Colonic mucosa (tissue), 4 donors: ENCODE measurements at regions not wholly inside any gene's neighbourhood (a gene's known extent, or its start where the extent isn't known, plus 50 kb on each side); places are given as distances from the start of the nearest gene placed in this dataset.
"Not testable (repeated sequence)": the region's sequence is repeated elsewhere in the genome, so short reads cannot be mapped to it uniquely, and the experiment has no call there.

ENCODE experiments used
- DNase-seq: peaks from one replicate; pipeline ENCODE4 v3.0.0-alpha.2; 2020
- H3K27ac ChIP-seq: fragments of 200-600 bp; one replicate; pipeline ENCODE4 v1.8.0; 2021
- H3K27me3 ChIP-seq: fragments of 200-600 bp; one replicate; pipeline ENCODE4 v1.8.0; 2021
- H3K36me3 ChIP-seq: fragments of 200-600 bp; one replicate; pipeline ENCODE4 v1.8.0; 2021
- H3K4me1 ChIP-seq: fragments of 200-600 bp; one replicate; pipeline ENCODE4 v1.8.0; 2021; ENCODE audit warnings: mild to moderate bottlenecking
- H3K4me3 ChIP-seq: fragments of 200-600 bp; one replicate; pipeline ENCODE4 v1.8.0; 2021
- H3K9ac ChIP-seq, 2 donors: one replicate each; pipeline ENCODE4 v1.7.0; 2013; ENCODE audit warnings: control low read depth in 2 of 2, low read depth in 2 of 2, low read length in 2 of 2
- H3K9me3 ChIP-seq: fragments of 200-600 bp; one replicate; pipeline ENCODE4 v1.8.0; 2021
- intact Hi-C: fragments of 100-400 bp; cut with DNase I; formaldehyde crosslinking; loops from one replicate; pipeline ENCODE4 v1.14.1; 2022
- TF ChIP-seq, protein P1 (sequence below): fragments of 200-600 bp; IDR thresholded peaks from one replicate; pipeline ENCODE4 v1.8.0; 2022; ENCODE audit warnings: antibody characterized with exemption, mild to moderate bottlenecking
- donor health status: healthy.
- donor health status: DM: no; HTN: no; CAD: no.
- donor health status: DM: no; HTN: no; CAD: no.

DNA sequence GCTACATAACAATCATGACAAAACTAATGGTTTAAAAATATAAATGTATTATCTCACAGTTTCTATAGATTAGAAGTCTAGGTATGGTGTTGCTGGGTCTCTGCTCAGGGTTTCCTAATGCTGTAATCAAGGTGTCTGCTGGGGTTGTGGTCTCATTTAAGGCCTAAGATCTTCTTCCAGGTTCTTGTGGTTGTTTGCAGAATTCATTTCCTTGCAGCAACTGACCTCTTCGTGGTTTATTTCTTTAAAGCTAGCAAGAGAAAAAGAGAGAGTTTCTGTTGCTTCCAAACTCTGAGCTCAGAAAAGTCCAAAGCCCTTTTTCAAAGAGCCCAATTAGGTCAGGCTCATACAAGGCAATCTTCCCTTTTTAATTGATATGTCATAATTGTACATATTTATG is 452.7 kb upstream of the CCDC179 start:
- intact Hi-C loops, result no loop called here
- no peaks in the 10 kb centered on the region for H3K9me3 ChIP-seq
- no peak overlapping the region for H3K27ac ChIP-seq
- no peaks in the 10 kb centered on the region for H3K4me1 ChIP-seq
- TF ChIP-seq, protein P1, sequence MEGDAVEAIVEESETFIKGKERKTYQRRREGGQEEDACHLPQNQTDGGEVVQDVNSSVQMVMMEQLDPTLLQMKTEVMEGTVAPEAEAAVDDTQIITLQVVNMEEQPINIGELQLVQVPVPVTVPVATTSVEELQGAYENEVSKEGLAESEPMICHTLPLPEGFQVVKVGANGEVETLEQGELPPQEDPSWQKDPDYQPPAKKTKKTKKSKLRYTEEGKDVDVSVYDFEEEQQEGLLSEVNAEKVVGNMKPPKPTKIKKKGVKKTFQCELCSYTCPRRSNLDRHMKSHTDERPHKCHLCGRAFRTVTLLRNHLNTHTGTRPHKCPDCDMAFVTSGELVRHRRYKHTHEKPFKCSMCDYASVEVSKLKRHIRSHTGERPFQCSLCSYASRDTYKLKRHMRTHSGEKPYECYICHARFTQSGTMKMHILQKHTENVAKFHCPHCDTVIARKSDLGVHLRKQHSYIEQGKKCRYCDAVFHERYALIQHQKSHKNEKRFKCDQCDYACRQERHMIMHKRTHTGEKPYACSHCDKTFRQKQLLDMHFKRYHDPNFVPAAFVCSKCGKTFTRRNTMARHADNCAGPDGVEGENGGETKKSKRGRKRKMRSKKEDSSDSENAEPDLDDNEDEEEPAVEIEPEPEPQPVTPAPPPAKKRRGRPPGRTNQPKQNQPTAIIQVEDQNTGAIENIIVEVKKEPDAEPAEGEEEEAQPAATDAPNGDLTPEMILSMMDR, result no peak
- H3K4me3 ChIP-seq, result no peak overlapping the region
- no peaks in the 10 kb centered on the region for H3K27me3 ChIP-seq
- DNase-seq, result no peak
- no peaks in the 10 kb centered on the region for H3K36me3 ChIP-seq
- H3K9ac ChIP-seq, result no peak overlapping the region

DNA sequence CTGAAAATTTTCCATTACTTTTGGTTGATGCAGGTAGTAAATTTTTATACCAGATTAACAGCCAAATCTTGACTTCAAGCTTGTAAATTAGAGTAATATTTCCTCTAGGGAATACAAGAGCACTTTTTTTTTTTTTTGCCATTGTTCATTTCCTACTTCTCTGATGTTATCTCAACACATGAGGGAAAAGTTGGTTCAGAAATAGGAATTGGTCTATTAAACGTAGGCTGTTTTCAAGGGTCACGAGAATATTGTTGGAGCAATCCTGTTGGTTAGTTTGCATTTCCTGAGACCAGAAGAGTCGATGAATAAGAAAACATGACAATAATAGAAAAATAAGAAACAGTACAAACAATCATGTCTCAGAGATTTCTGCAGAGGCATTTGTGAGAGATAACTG is 453.9 kb upstream of the CCDC179 start:
- TF ChIP-seq, protein P1, result no peak
- Histone ChIP-seq H3K36me3 (no peaks in the 10 kb centered on the region), H3K4me3 (no peak overlapping the region), H3K27ac (no peak overlapping the region), H3K9me3 (no peaks in the 10 kb centered on the region), H3K9ac (no peak overlapping the region), H3K4me1 (no peaks in the 10 kb centered on the region), H3K27me3 (no peaks in the 10 kb centered on the region)
- DNase-seq, result no peak
- intact Hi-C loops, result no loop called here

DNA sequence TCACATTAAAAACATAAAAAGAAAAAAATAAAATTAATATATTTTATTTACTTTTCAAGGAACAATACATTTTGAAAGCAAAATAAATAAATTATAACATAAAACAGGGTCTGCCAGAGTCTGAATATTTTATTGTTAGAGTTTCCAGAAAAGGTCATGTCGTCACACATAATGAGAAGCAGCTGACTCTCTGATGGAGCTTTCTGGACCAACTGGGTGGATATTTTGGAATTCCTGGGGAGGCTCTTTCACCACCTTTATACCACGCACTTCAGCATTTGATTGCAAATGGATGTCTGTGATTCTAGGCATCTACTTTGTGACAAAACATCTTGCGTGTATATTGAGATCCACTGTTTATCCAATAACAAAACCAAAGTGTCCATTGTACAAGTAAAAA is 455.0 kb upstream of the CCDC179 start:
- TF ChIP-seq, protein P1, result no peak
- H3K4me3 ChIP-seq, result no peak overlapping the region
- no peaks in the 10 kb centered on the region for H3K27me3 ChIP-seq
- no peak for DNase-seq
- intact Hi-C loops, result no loop called here
- H3K9ac ChIP-seq, result no peak overlapping the region
- no peaks in the 10 kb centered on the region for H3K9me3 ChIP-seq
- H3K27ac ChIP-seq, result no peak overlapping the region
- H3K36me3 ChIP-seq, result no peaks in the 10 kb centered on the region
- H3K4me1 ChIP-seq, result no peaks in the 10 kb centered on the region

DNA sequence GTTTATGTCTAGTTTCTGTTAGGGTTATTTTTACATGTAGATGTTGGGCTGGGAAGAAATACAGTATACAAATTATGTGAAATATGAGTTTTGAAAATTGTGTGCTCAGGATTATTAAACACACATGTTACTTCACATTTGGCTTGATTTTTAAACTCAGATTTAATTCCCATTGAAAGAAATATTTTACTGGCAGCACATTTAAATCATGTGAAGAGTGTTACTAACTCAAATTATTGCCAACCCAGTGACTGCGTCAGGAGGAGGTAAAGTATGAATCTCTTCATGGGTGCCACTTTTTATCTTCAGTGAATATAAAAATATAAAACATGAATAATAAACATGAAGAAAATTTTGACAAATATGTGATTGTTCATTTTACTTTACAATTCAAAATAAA is 457.5 kb upstream of the CCDC179 start:
- intact Hi-C loops, result no loop called here
- no peak for DNase-seq

DNA sequence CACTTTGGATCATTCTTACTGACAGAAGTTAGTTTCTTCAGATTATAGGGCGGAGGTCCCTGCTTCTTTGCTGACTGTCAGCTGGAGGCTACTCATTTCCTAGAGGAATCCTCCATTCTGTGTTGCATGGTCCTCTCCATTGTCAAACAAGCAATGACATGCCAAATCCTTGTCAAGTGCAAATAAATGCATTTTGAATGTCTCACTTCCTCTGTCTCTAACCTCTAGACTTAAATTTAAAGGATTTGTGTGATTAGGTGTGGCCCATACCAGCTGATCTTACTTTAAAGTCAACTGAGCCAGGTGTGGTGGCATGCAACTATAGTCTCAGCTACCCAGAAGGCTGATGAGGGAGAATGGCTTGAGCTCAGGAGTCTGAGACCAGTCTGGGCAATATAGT is 458.4 kb upstream of the CCDC179 start:
- Histone ChIP-seq H3K36me3 (no peaks in the 10 kb centered on the region), H3K9me3 (no peaks in the 10 kb centered on the region), H3K9ac (no peak overlapping the region), H3K27ac (no peak overlapping the region), H3K27me3 (no peaks in the 10 kb centered on the region), H3K4me1 (no peaks in the 10 kb centered on the region), H3K4me3 (no peak overlapping the region)
- no peak for DNase-seq
- intact Hi-C loops, result no loop called here
- TF ChIP-seq, protein P1, result no peak

More for the DNA sequence above, 457.5 kb upstream of the CCDC179 start:
- H3K27me3 ChIP-seq, result no peaks in the 10 kb centered on the region
- no peak overlapping the region for H3K4me3 ChIP-seq
- no peak overlapping the region for H3K9ac ChIP-seq
- TF ChIP-seq, protein P1, result no peak
- no peaks in the 10 kb centered on the region for H3K36me3 ChIP-seq
- no peaks in the 10 kb centered on the region for H3K9me3 ChIP-seq
- H3K4me1 ChIP-seq, result no peaks in the 10 kb centered on the region
- no peak overlapping the region for H3K27ac ChIP-seq

DNA sequence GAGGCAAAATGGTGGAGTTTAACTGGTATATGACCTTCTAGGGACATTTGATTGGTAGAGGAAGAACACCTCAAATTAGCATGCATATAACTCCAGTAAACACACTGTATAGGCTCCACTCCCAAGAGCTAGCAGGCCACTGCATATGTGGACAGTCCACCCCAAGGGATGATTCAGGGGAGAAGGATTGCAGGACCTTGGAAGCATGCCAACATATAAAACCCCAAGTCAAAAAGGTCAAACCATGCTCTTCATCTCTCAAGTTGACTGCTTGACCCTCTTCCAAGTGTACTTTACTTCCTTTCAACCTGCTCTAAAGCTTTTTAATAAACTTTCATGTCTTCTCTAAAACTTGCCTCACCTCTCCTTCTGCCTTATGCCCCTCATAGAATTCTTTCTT is 459.9 kb upstream of the CCDC179 start:
- Histone ChIP-seq H3K4me1 (no peaks in the 10 kb centered on the region), H3K27me3 (no peaks in the 10 kb centered on the region)
- intact Hi-C loops, result no loop called here

DNA sequence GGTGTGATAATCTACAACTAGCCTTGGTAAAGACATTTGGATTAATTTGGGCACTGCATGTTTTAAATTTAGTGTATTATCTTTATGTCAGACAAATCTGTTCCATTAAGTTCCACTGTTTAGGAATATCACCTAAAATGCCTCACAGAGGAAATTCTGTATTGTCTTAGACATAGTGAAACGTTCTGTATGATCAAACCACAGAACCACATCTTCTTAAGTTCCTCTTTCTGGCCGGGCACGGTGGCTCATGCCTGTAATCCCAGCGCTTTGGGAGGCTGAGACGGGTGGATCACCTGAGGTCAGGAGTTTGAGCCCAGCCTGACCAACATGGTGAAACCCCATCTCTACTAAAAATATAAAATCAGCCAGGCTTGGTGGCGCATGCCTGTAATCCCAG is 475.3 kb upstream of the CCDC179 start:
- H3K27me3 ChIP-seq, H3K27ac ChIP-seq, H3K9ac ChIP-seq, H3K4me1 ChIP-seq, DNase-seq, H3K4me3 ChIP-seq, intact Hi-C loops, H3K9me3 ChIP-seq, H3K36me3 ChIP-seq: not testable (repeated sequence)

More for the DNA sequence above, 459.9 kb upstream of the CCDC179 start:
- Histone ChIP-seq H3K27ac (no peak overlapping the region), H3K4me3 (no peak overlapping the region), H3K9ac (no peak overlapping the region), H3K36me3 (no peaks in the 10 kb centered on the region), H3K9me3 (no peaks in the 10 kb centered on the region)
- TF ChIP-seq, protein P1, result no peak
- no peak for DNase-seq
